HEK293 (cell line): ENCODE measurements at regions not wholly inside any gene's neighbourhood (a gene's known extent, or its start where the extent isn't known, plus 50 kb on each side); places are given as distances from the start of the nearest gene placed in this dataset.
"Not testable (repeated sequence)": the region's sequence is repeated elsewhere in the genome, so short reads cannot be mapped to it uniquely, and the experiment has no call there.

Experiments used
- CTCF ChIA-PET: fragments of 350-600 bp; formaldehyde crosslinking; extraction: SDS; loops from one replicate; lab custom pipeline; 2021; ENCODE audit warnings: antibody characterized with exemption; lab: Yijun Ruan, JAX
- POLR2A ChIA-PET: fragments of 300-600 bp; formaldehyde crosslinking; extraction: SDS; loops from one replicate; lab custom pipeline; 2020; ENCODE audit warnings: antibody characterized with exemption, inconsistent platforms; lab: Yijun Ruan, JAX
- H3K27ac ChIP-seq: fragments of 200-500 bp; sonication (Bioruptor generic); 2 replicates; pipeline ENCODE4 v1.5.1; 2014; ENCODE audit warnings: low read depth, low read length, control low read depth, inconsistent platforms; ENCODE audit errors: extremely low read depth
- H3K36me3 ChIP-seq, 2 experiments: fragments of 200-500 bp in 1 of 2; sonication (Bioruptor generic) in 1 of 2; 1 replicate in 1 of 2; 2 replicates in 1 of 2; pipeline ENCODE4 v1.5.1; 2014 to 2017; ENCODE audit warnings: inconsistent platforms in 2 of 2, low read length in 2 of 2; ENCODE audit not compliant: control insufficient read depth in 2 of 2, insufficient read depth in 1 of 2
- H3K4me1 ChIP-seq: fragments of 200-500 bp; sonication (Bioruptor generic); 2 replicates; pipeline ENCODE4 v1.5.1; 2014; ENCODE audit warnings: mild to moderate bottlenecking, low read length, inconsistent platforms; ENCODE audit not compliant: control insufficient read depth, insufficient read depth
- H3K4me3 ChIP-seq: 2 replicates; pipeline ENCODE4 v1.5.1; 2011; ENCODE audit warnings: low read depth, mild to moderate bottlenecking, control low read depth, low read length, moderate library complexity
- H3K9me3 ChIP-seq: fragments of 200-500 bp; sonication (Bioruptor generic); 2 replicates; pipeline ENCODE4 v1.5.1; 2014; ENCODE audit warnings: low read depth, low read length, inconsistent platforms; ENCODE audit not compliant: control insufficient read depth, insufficient read depth
- GFI1B ChIP-seq: fragments of 450-650 bp; formaldehyde crosslinking; IDR thresholded peaks from 2 replicates; pipeline ENCODE4 v1.5.1; 2016; ENCODE audit warnings: missing biosample characterization, missing genetic modification characterization
- SCRT2 ChIP-seq: fragments of 450-650 bp; formaldehyde crosslinking; IDR thresholded peaks from 2 replicates; pipeline ENCODE4 v1.5.1; 2016; ENCODE audit warnings: missing biosample characterization, missing genetic modification characterization
- ZBTB20 ChIP-seq: fragments of 450-650 bp; formaldehyde crosslinking; IDR thresholded peaks from 2 replicates; pipeline ENCODE4 v1.5.1; 2016; ENCODE audit warnings: missing biosample characterization, missing genetic modification characterization
- ZNF16 ChIP-seq: fragments of 450-650 bp; formaldehyde crosslinking; IDR thresholded peaks from 2 replicates; pipeline ENCODE4 v1.5.1; 2016; ENCODE audit warnings: low read depth, missing biosample characterization, missing genetic modification characterization
- ZNF23 ChIP-seq: fragments of 450-650 bp; formaldehyde crosslinking; IDR thresholded peaks from 2 replicates; pipeline ENCODE4 v1.5.1; 2016; ENCODE audit warnings: missing biosample characterization, missing genetic modification characterization, borderline replicate concordance
- ZNF311 ChIP-seq: fragments of 450-650 bp; formaldehyde crosslinking; IDR thresholded peaks from 2 replicates; pipeline ENCODE4 v1.5.1; 2017; ENCODE audit warnings: missing biosample characterization, missing genetic modification characterization, borderline replicate concordance
- ZNF350 ChIP-seq: fragments of 450-650 bp; formaldehyde crosslinking; IDR thresholded peaks from 2 replicates; pipeline ENCODE4 v1.5.0; 2017; ENCODE audit warnings: missing biosample characterization, mild to moderate bottlenecking, missing genetic modification characterization
- ZNF488 ChIP-seq: fragments of 450-650 bp; formaldehyde crosslinking; IDR thresholded peaks from 2 replicates; pipeline ENCODE4 v1.5.1; 2016; ENCODE audit warnings: missing biosample characterization, missing genetic modification characterization
- ZNF514 ChIP-seq: fragments of 450-650 bp; formaldehyde crosslinking; IDR thresholded peaks from 2 replicates; pipeline ENCODE4 v1.5.1; 2016; ENCODE audit warnings: missing biosample characterization, missing genetic modification characterization
- ZNF558 ChIP-seq: fragments of 450-650 bp; formaldehyde crosslinking; IDR thresholded peaks from 2 replicates; pipeline ENCODE4 v1.5.1; 2016; ENCODE audit warnings: missing biosample characterization, missing genetic modification characterization
- ZNF580 ChIP-seq: fragments of 450-650 bp; formaldehyde crosslinking; IDR thresholded peaks from 2 replicates; pipeline ENCODE4 v1.5.1; 2016; ENCODE audit warnings: missing biosample characterization, missing genetic modification characterization
- ZNF660 ChIP-seq: fragments of 450-650 bp; IDR thresholded peaks from 2 replicates; pipeline ENCODE4 v1.5.1; 2018; ENCODE audit warnings: missing biosample characterization, mild to moderate bottlenecking, missing genetic modification characterization
- ZSCAN18 ChIP-seq: fragments of 450-650 bp; formaldehyde crosslinking; IDR thresholded peaks from 2 replicates; pipeline ENCODE4 v1.5.1; 2016; ENCODE audit warnings: missing biosample characterization, missing genetic modification characterization

- TF ChIP-seq ZNF660 (tag by site-specific recombination), result no peak
- no peak for TF ChIP-seq ZNF16 (tag by site-specific recombination)
- TF ChIP-seq ZSCAN18 (tag by site-specific recombination), result no peak
- no peak for TF ChIP-seq ZNF350
Measured at GRCh38 chr9:86575137-86575536, 220.9 kb upstream of the TUT7 start (continued).

- POLR2A ChIA-PET, result no interaction called here
- no peaks in the 10 kb centered on the region for H3K4me1 ChIP-seq
- H3K36me3 ChIP-seq, result no peaks in the 10 kb centered on the region
- TF ChIP-seq ZNF580 (tag by site-specific recombination), result no peak
- no peaks in the 10 kb centered on the region for H3K9me3 ChIP-seq
- no peak overlapping the region for H3K4me3 ChIP-seq
- CTCF ChIA-PET, result no interaction called here
- no peak overlapping the region for H3K27ac ChIP-seq
Measured at GRCh38 chr9:86573886-86574285, 219.7 kb upstream of the TUT7 start.

GRCh38 chr9:86572904-86573303 is 218.7 kb upstream of the TUT7 start:
- ChIA-PET POLR2A (no interaction called here), CTCF (no interaction called here)
- Histone ChIP-seq H3K9me3 (no peaks in the 10 kb centered on the region), H3K4me1 (no peaks in the 10 kb centered on the region), H3K36me3 (no peaks in the 10 kb centered on the region), H3K27ac (no peak overlapping the region), H3K4me3 (no peak overlapping the region)
- TF ChIP-seq ZNF23, result no peak
- TF ChIP-seq ZNF311 (tag by site-specific recombination), result no peak
- peak; percentile 98 for TF ChIP-seq ZNF558 (tag by site-specific recombination)
- TF ChIP-seq ZNF514, result no peak
- no peak for TF ChIP-seq GFI1B

GRCh38 chr9:86565603-86566002 is 211.4 kb upstream of the TUT7 start:
- H3K36me3 ChIP-seq, CTCF ChIA-PET, POLR2A ChIA-PET, H3K9me3 ChIP-seq, H3K4me1 ChIP-seq, H3K27ac ChIP-seq, H3K4me3 ChIP-seq: not testable (repeated sequence)

- CTCF ChIA-PET, result interaction anchor here (0.6 kb wide), 1 partner anchor 39 kb away, joined by 3 read pairs; no protein-coding TSS in a partner anchor
- H3K36me3 ChIP-seq, result no peaks in the 10 kb centered on the region
- POLR2A ChIA-PET, result no interaction called here
- no peaks in the 10 kb centered on the region for H3K9me3 ChIP-seq
- H3K27ac ChIP-seq, result no peak overlapping the region
- H3K4me3 ChIP-seq, result no peak overlapping the region
- H3K4me1 ChIP-seq, result peaks cover 9% of the 10 kb centered on the region
- no peak for TF ChIP-seq ZBTB20 (tag by site-specific recombination)
- 0 out of 2 replicates have a peak, but pooled peaks have one; percentile 18 for TF ChIP-seq SCRT2 (tag by site-specific recombination)
- TF ChIP-seq ZNF488, result no peak
Measured at GRCh38 chr9:86563936-86564335, 209.7 kb upstream of the TUT7 start.
